ENCODE measurements at regions not wholly inside any gene's neighbourhood (a gene's known extent, or its start where the extent isn't known, plus 50 kb on each side); places are given as distances from the start of the nearest gene placed in this dataset.

DNA sequence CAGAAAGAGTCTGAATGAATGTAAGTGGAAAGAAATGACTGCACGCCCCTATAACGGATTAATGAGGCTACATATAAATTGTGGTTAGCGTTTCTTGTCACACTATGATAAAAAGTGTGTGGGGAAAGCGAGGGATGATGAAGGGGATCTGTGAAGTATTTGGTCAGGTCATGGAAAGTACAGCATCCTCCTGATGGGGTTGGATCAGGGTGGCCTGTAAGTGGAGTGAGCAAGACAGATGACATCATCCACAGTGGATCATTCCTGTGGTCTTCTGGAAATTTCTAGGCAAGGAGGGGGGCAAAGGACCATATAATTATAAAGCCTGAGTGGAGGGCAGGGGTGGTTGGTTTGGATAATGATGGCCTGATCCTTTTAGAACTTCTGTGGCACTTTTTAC is 606.0 kb downstream of the INHBA start:
- TF ChIP-seq, protein P1, sequence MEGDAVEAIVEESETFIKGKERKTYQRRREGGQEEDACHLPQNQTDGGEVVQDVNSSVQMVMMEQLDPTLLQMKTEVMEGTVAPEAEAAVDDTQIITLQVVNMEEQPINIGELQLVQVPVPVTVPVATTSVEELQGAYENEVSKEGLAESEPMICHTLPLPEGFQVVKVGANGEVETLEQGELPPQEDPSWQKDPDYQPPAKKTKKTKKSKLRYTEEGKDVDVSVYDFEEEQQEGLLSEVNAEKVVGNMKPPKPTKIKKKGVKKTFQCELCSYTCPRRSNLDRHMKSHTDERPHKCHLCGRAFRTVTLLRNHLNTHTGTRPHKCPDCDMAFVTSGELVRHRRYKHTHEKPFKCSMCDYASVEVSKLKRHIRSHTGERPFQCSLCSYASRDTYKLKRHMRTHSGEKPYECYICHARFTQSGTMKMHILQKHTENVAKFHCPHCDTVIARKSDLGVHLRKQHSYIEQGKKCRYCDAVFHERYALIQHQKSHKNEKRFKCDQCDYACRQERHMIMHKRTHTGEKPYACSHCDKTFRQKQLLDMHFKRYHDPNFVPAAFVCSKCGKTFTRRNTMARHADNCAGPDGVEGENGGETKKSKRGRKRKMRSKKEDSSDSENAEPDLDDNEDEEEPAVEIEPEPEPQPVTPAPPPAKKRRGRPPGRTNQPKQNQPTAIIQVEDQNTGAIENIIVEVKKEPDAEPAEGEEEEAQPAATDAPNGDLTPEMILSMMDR (IDR thresholded peaks at IDR 0.05): no peak
- TF ChIP-seq EZH2phosphoT487 (IDR thresholded peaks at IDR 0.05) (no peak), EZH2 (IDR thresholded peaks at IDR 0.05) (no peak)
- no peaks in the 10 kb centered on the region for H3K27me3 ChIP-seq
- Mint-ChIP-seq H3K9me3 (no peaks in the 10 kb centered on the region), H3K4me3 (no peak overlapping the region), H3K36me3 (no peaks in the 10 kb centered on the region), H3K27me3 (ENCODE audit: insufficient read depth, low read depth) (no peaks in the 10 kb centered on the region), H3K27ac (no peak overlapping the region), H3K4me1 (peaks cover 8% of the 10 kb centered on the region)
- no peak for DNase-seq (ENCODE audit: low spot score)
- H3K36me3 ChIP-seq: no peaks in the 10 kb centered on the region
- H3K9me3 ChIP-seq (ENCODE audit: low read depth): no peaks in the 10 kb centered on the region
- H4K20me1 ChIP-seq (ENCODE audit: low read depth): no peaks in the 10 kb centered on the region
- H3K79me2 ChIP-seq (ENCODE audit: low read depth): no peaks in the 10 kb centered on the region
- no peak overlapping the region for H3K9ac ChIP-seq
- no peak overlapping the region for H3K4me3 ChIP-seq
- peaks cover 9% of the 10 kb centered on the region for H3K4me1 ChIP-seq
- no peak overlapping the region for H3K4me2 ChIP-seq
- no peak overlapping the region for H3K27ac ChIP-seq
- H3F3A ChIP-seq (ENCODE audit: low read depth): no peaks in the 10 kb centered on the region
- H2AFZ ChIP-seq (replicated peaks): no peak overlapping the region

DNA sequence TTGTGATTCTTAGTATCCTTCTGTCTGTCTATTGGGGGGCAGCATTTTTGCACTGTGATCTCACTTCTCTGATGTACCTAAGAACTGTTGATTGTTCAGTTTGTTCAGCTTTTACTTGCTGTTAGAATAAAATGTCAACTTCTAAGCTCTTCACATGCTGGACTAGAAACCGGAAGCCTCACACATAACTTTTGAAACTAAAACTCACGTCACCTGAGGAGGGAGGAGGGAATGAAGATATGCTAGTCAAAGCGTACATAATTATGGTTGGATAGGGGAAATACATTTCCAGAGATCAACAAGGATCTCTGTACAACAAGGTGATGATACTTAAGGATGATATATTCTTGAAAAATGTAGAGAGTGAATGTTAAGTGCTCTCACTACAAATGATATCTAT is 609.7 kb downstream of the INHBA start:
- Histone ChIP-seq H3K27me3 (no peaks in the 10 kb centered on the region), H4K20me1 (ENCODE audit: low read depth) (no peaks in the 10 kb centered on the region), H3K27ac (no peak overlapping the region), H3K79me2 (ENCODE audit: low read depth) (no peaks in the 10 kb centered on the region), H3K4me3 (no peak overlapping the region), H3K9ac (no peak overlapping the region), H3K4me1 (peaks cover 9% of the 10 kb centered on the region), H3K9me3 (ENCODE audit: low read depth) (no peaks in the 10 kb centered on the region), H2AFZ (replicated peaks) (no peak overlapping the region), H3F3A (ENCODE audit: low read depth) (no peaks in the 10 kb centered on the region), H3K4me2 (no peak overlapping the region), H3K36me3 (no peaks in the 10 kb centered on the region)
- H3K36me3 Mint-ChIP-seq: no peaks in the 10 kb centered on the region
- no peak overlapping the region for H3K4me3 Mint-ChIP-seq
- H3K9me3 Mint-ChIP-seq: peaks cover 6% of the 10 kb centered on the region
- no peaks in the 10 kb centered on the region for H3K27me3 Mint-ChIP-seq (ENCODE audit: insufficient read depth, low read depth)
- no peak overlapping the region for H3K27ac Mint-ChIP-seq
- TF ChIP-seq, protein P1 (IDR thresholded peaks at IDR 0.05): no peak
- TF ChIP-seq EZH2phosphoT487 (IDR thresholded peaks at IDR 0.05) (no peak), EZH2 (IDR thresholded peaks at IDR 0.05) (no peak)
- DNase-seq (ENCODE audit: low spot score): no peak
- peaks cover 8% of the 10 kb centered on the region for H3K4me1 Mint-ChIP-seq

DNA sequence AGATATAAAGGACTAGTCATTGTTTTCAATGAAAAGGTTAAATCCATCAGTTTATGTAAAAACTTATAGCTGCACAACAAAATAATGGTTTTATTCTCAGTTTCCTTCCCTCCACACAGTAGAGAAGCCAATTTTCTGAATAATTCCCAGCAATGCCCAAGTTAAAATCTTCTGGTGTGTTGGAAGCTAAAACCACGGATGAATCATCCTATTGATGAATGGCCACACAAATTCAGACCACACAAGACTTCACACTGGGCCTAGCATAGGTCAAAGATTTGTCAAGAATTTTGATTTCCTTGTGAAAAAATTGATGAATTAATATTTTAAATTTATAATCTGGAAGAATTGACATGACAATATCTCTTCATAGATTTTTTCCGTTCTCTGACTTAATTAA is 617.6 kb downstream of the INHBA start:
- no peaks in the 10 kb centered on the region for H3K4me1 ChIP-seq
- TF ChIP-seq EZH2phosphoT487 (IDR thresholded peaks at IDR 0.05): no peak
- TF ChIP-seq, protein P1 (IDR thresholded peaks at IDR 0.05): no peak
- TF ChIP-seq EZH2 (IDR thresholded peaks at IDR 0.05): no peak
- no peaks in the 10 kb centered on the region for H3K27me3 ChIP-seq
- H3K4me1 Mint-ChIP-seq: peaks cover 2% of the 10 kb centered on the region
- peaks cover 6% of the 10 kb centered on the region for H3K9me3 Mint-ChIP-seq
- H3F3A ChIP-seq (ENCODE audit: low read depth): no peaks in the 10 kb centered on the region
- H3K36me3 ChIP-seq: no peaks in the 10 kb centered on the region
- no peak overlapping the region for H3K9ac ChIP-seq
- H3K4me3 ChIP-seq: no peak overlapping the region
- H3K27ac ChIP-seq: no peak overlapping the region
- no peaks in the 10 kb centered on the region for H3K36me3 Mint-ChIP-seq
- H3K9me3 ChIP-seq (ENCODE audit: low read depth): no peaks in the 10 kb centered on the region
- no peaks in the 10 kb centered on the region for H4K20me1 ChIP-seq (ENCODE audit: low read depth)
- no peak overlapping the region for H3K4me2 ChIP-seq
- H3K27ac Mint-ChIP-seq: no peak overlapping the region
- no peaks in the 10 kb centered on the region for H3K79me2 ChIP-seq (ENCODE audit: low read depth)
- no peak for DNase-seq (ENCODE audit: low spot score)
- H3K27me3 Mint-ChIP-seq (ENCODE audit: insufficient read depth, low read depth): no peaks in the 10 kb centered on the region
- no peak overlapping the region for H2AFZ ChIP-seq (replicated peaks)
- H3K4me3 Mint-ChIP-seq: no peak overlapping the region

Data from neural progenitor cell (in vitro differentiated cells).